B cell (primary cell): ENCODE measurements at regions not wholly inside any gene's neighbourhood (a gene's known extent, or its start where the extent isn't known, plus 50 kb on each side); places are given as distances from the start of the nearest gene placed in this dataset.

Source experiments
- ATAC-seq: fragments of 200-7000 bp; cut with Tn5 transposase; one replicate; pipeline ENCODE4 v1.10.0; 2021; ENCODE audit warnings: low read depth, mild to moderate bottlenecking, moderate number of reproducible peaks, moderate library complexity
- CTCF ChIA-PET: fragments of 350-600 bp; sonication (Branson Sonifier 250); formaldehyde crosslinking; loops from one replicate; lab custom pipeline; 2021; ENCODE audit warnings: antibody characterized with exemption, inconsistent platforms; lab: Charles Lee
- POLR2A ChIA-PET: fragments of 350-600 bp; sonication (Branson Sonifier 250); formaldehyde crosslinking; loops from one replicate; lab custom pipeline; 2021; ENCODE audit warnings: antibody characterized with exemption; lab: Charles Lee
- DNase-seq: peaks from one replicate; pipeline ENCODE4 v3.0.0; 2013
- H2AFZ ChIP-seq: 2 replicates; pipeline ENCODE4 v1.6.1; 2012; ENCODE audit warnings: mild to moderate bottlenecking, low read depth, low read length; ENCODE audit not compliant: insufficient read depth, poor library complexity, severe bottlenecking
- H3K27ac ChIP-seq, 2 donors: 1 replicate in 1 of 2; 2 replicates in 1 of 2; pipeline ENCODE4 v1.5.1; 2012 to 2013; ENCODE audit warnings: low read length in 2 of 2, mild to moderate bottlenecking in 2 of 2, moderate library complexity in 1 of 2
- H3K27me3 ChIP-seq, 4 experiments: fragments of 200-600 bp in 1 of 4; sonication (generic) in 1 of 4; replicated peaks in 1 of 4; 1 replicate in 2 of 4; 2 replicates in 2 of 4; pipeline versions ENCODE4 v1.6.1 to v1.7.0; 2013 to 2016; ENCODE audit warnings: low read length in 3 of 4, mild to moderate bottlenecking in 2 of 4, mixed read lengths in 1 of 4, moderate library complexity in 1 of 4; ENCODE audit not compliant: insufficient read depth in 4 of 4, control insufficient read depth in 3 of 4; ENCODE audit errors: control extremely low read depth in 1 of 4
- H3K36me3 ChIP-seq, 2 experiments: replicated peaks in 1 of 2; 1 replicate in 1 of 2; 2 replicates in 1 of 2; pipeline versions ENCODE4 v1.6.1 to v1.7.1; 2013; ENCODE audit warnings: low read length in 1 of 2; ENCODE audit not compliant: insufficient read depth in 2 of 2, control insufficient read depth in 1 of 2; ENCODE audit errors: control extremely low read depth in 1 of 2, extremely low read depth in 1 of 2
- H3K4me1 ChIP-seq, 2 donors: fragments of 200-600 bp in 1 of 2; sonication (generic) in 1 of 2; 1 replicate in 1 of 2; 2 replicates in 1 of 2; pipeline versions ENCODE4 v1.5.1 to v1.6.1; 2013 to 2017; ENCODE audit warnings: low read length in 2 of 2; ENCODE audit not compliant: control insufficient read depth in 2 of 2, insufficient read depth in 2 of 2
- H3K4me2 ChIP-seq: replicated peaks from 2 replicates; pipeline ENCODE3; 2012; ENCODE audit warnings: mild to moderate bottlenecking, low read depth, low read length; ENCODE audit not compliant: poor library complexity, severe bottlenecking
- H3K4me3 ChIP-seq, 5 experiments: fragments of 200-600 bp in 1 of 5; sonication (generic) in 1 of 5; 1 replicate in 3 of 5; 2 replicates in 2 of 5; pipeline versions ENCODE4 v1.5.1 to v1.7.0; 2011 to 2016; ENCODE audit warnings: low read length in 4 of 5, mild to moderate bottlenecking in 4 of 5, low read depth in 2 of 5, control low read depth in 1 of 5, moderate library complexity in 1 of 5; ENCODE audit not compliant: insufficient read depth in 1 of 5; ENCODE audit errors: control extremely low read depth in 1 of 5, extremely low read depth in 1 of 5
- H3K79me2 ChIP-seq: fragments of 200-600 bp; sonication (generic); one replicate; pipeline ENCODE4 v1.6.0; 2016; ENCODE audit warnings: low read length; ENCODE audit not compliant: control insufficient read depth, insufficient read depth
- H3K9ac ChIP-seq: fragments of 200-600 bp; sonication (generic); 2 replicates; pipeline ENCODE4 v1.6.1; 2017; ENCODE audit warnings: mild to moderate bottlenecking, low read length, moderate library complexity
- H3K9me3 ChIP-seq, 3 donors: one replicate each; pipeline versions ENCODE4 v1.6.1 to v1.7.1; 2013; ENCODE audit warnings: low read length in 2 of 3; ENCODE audit not compliant: control insufficient read depth in 2 of 3, insufficient read depth in 1 of 3; ENCODE audit errors: control extremely low read depth in 1 of 3
- H4K20me1 ChIP-seq: 2 replicates; pipeline ENCODE4 v1.6.0; 2012; ENCODE audit warnings: mild to moderate bottlenecking, low read length; ENCODE audit not compliant: insufficient read depth, control insufficient read depth, poor library complexity, severe bottlenecking
- H3K27ac Mint-ChIP-seq: one replicate; pipeline ENCODE4 v1.8.0; 2021; ENCODE audit warnings: mixed read lengths
- H3K27me3 Mint-ChIP-seq: one replicate; pipeline ENCODE4 v1.8.0; 2021; ENCODE audit warnings: mixed read lengths
- H3K4me1 Mint-ChIP-seq: one replicate; pipeline ENCODE4 v1.8.0; 2021; ENCODE audit warnings: mixed read lengths
- H3K4me3 Mint-ChIP-seq: one replicate; pipeline ENCODE4 v1.8.0; 2021; ENCODE audit warnings: mixed read lengths
- H3K9me3 Mint-ChIP-seq: one replicate; pipeline ENCODE4 v1.8.0; 2022; ENCODE audit warnings: mixed read lengths; ENCODE audit not compliant: insufficient read depth
- CTCF ChIP-seq: fragments of 200-600 bp; IDR thresholded peaks from one replicate; pipeline ENCODE4 v1.8.0; 2022; ENCODE audit warnings: antibody characterized with exemption, mild to moderate bottlenecking
- EZH2 ChIP-seq: IDR thresholded peaks from 2 replicates; pipeline ENCODE4 v1.6.1; 2012; ENCODE audit warnings: borderline replicate concordance, low read depth, mild to moderate bottlenecking, moderate library complexity, low read length; ENCODE audit not compliant: insufficient read depth, poor library complexity, severe bottlenecking
- WGBS: methylation state at CpG from one replicate; pipeline ENCODE4 v1.1.5; 2013; ENCODE audit warnings: missing lambda C conversion rate; ENCODE audit not compliant: insufficient coverage; 5-methylcytosine and 5-hydroxymethylcytosine counted together
- intact Hi-C: fragments of 100-400 bp; cut with micrococcal nuclease; formaldehyde crosslinking; loops from one replicate; pipeline ENCODE4 v1.10.0; 2022

- TF ChIP-seq CTCF (no peak), EZH2 (no peak)
- ChIA-PET POLR2A (no interaction called here), CTCF (no interaction called here)
- Histone ChIP-seq H3K79me2 (no peaks in the 10 kb centered on the region), H3K4me3 (no peak overlapping the region), H3K27ac (no peak overlapping the region), H4K20me1 (no peaks in the 10 kb centered on the region), H3K9me3 (peaks cover 0 to 3% (median 0%) of the 10 kb centered on the region in 3 donors), H3K36me3 (no peaks in the 10 kb centered on the region), H2AFZ (no peak overlapping the region), H3K27me3 (no peaks in the 10 kb centered on the region), H3K4me1 (no peaks in the 10 kb centered on the region), H3K4me2 (no peak overlapping the region), H3K9ac (no peak overlapping the region)
- no peak for DNase-seq
- no peak for ATAC-seq
- H3K27ac Mint-ChIP-seq = no peak overlapping the region
- H3K27me3 Mint-ChIP-seq = no peaks in the 10 kb centered on the region
- no peaks in the 10 kb centered on the region for H3K4me1 Mint-ChIP-seq
- H3K9me3 Mint-ChIP-seq = peaks cover 3% of the 10 kb centered on the region
- no peak overlapping the region for H3K4me3 Mint-ChIP-seq
- 86% methylated on average over 4 of the region's 5 CpGs for WGBS
- intact Hi-C loops = no loop called here
Measured at GRCh38 chr7:68752485-68753178, 845.6 kb upstream of the AUTS2 start.

GRCh38 chr7:68754414-68754813 lies 843.9 kb upstream of the AUTS2 start:
- no peaks in the 10 kb centered on the region for H3K27me3 Mint-ChIP-seq
- Histone ChIP-seq H3K9me3 (no peaks in the 10 kb centered on the region), H2AFZ (no peak overlapping the region), H3K4me3 (no peak overlapping the region), H3K36me3 (no peaks in the 10 kb centered on the region), H3K4me2 (no peak overlapping the region), H3K79me2 (no peaks in the 10 kb centered on the region), H3K27me3 (no peaks in the 10 kb centered on the region), H3K4me1 (no peaks in the 10 kb centered on the region), H3K9ac (no peak overlapping the region), H4K20me1 (no peaks in the 10 kb centered on the region), H3K27ac (no peak overlapping the region)
- H3K4me1 Mint-ChIP-seq = no peaks in the 10 kb centered on the region
- ATAC-seq (no peak), DNase-seq (no peak)
- ChIA-PET POLR2A (no interaction called here), CTCF (no interaction called here)
- H3K9me3 Mint-ChIP-seq = peaks cover 3% of the 10 kb centered on the region
- TF ChIP-seq EZH2 = no peak
- TF ChIP-seq CTCF = peak; percentile 30
- no peak overlapping the region for H3K4me3 Mint-ChIP-seq
- intact Hi-C loops = no loop called here
- 88% methylated on average over 2 of the region's 2 CpGs for WGBS
- H3K27ac Mint-ChIP-seq = no peak overlapping the region
